HCT116 (cell line): ENCODE measurements at regions not wholly inside any gene's neighbourhood (a gene's known extent, or its start where the extent isn't known, plus 50 kb on each side); places are given as distances from the start of the nearest gene placed in this dataset.

Experiments
- ATAC-seq: fragments of 200-7000 bp; cut with Tn5 transposase; 2 replicates; pipeline ENCODE4 v1.9.1; 2020; ENCODE audit warnings: mild to moderate bottlenecking, moderate library complexity
- BruUV-seq: library from RNA; stranded (reverse); fragments of 400-500 nt; replicated peaks from 2 replicates; lab custom pipeline; 2021; lab: Mats Ljungman, UMichigan
- CTCF ChIA-PET: fragments of 300-600 bp; sonication (Branson Sonifier 250); formaldehyde crosslinking; loops from one replicate; lab custom pipeline; 2021; ENCODE audit warnings: antibody characterized with exemption; lab: Charles Lee
- POLR2A ChIA-PET: fragments of 300-600, 350-600 bp; sonication (Branson Sonifier 250); formaldehyde crosslinking; loops from one replicate; lab custom pipeline; 2021; ENCODE audit warnings: antibody characterized with exemption; lab: Charles Lee
- RAD21 ChIA-PET, 2 experiments: fragments of 300-600 bp; sonication (Branson Sonifier 250); formaldehyde crosslinking; loops; one replicate each; lab custom pipeline; 2023; ENCODE audit warnings: low total read pairs in 2 of 2; ENCODE audit not compliant: uncharacterized antibody in 2 of 2, unreplicated experiment in 2 of 2, low non-redundant PET in 1 of 2; lab: Charles Lee
- DNase-seq: peaks from one replicate; pipeline ENCODE4 v3.0.0-alpha.2; 2010; ENCODE audit warnings: low read depth, low spot score
- H2AFZ ChIP-seq: fragments of 200-600 bp; shearing (Covaris generic), sonication (generic); 2 replicates; pipeline ENCODE4 v1.6.1; 2017; ENCODE audit warnings: low read depth, mixed run types, mixed read lengths, antibody characterized with exemption, low read length; ENCODE audit not compliant: poor library complexity, severe bottlenecking
- H3K27ac ChIP-seq: 2 replicates; pipeline ENCODE4 v1.5.1; 2012; ENCODE audit warnings: low read depth, low read length
- H3K27me3 ChIP-seq: fragments of 200-600 bp; sonication (generic); 2 replicates; pipeline ENCODE4 v1.6.1; 2016; ENCODE audit warnings: mixed run types, low read length, mixed read lengths; ENCODE audit not compliant: insufficient read depth
- H3K36me3 ChIP-seq, 2 experiments: fragments of 200-500 bp in 1 of 2; fragments of 200-600 bp in 1 of 2; sonication (Bioruptor generic) in 1 of 2; sonication (generic) in 1 of 2; 2 replicates each; pipeline versions ENCODE4 v1.5.1 to v1.6.1; 2014 to 2016; ENCODE audit warnings: low read length in 2 of 2, inconsistent platforms in 1 of 2, mixed read lengths in 1 of 2, mixed run types in 1 of 2; ENCODE audit not compliant: insufficient read depth in 2 of 2, control insufficient read depth in 1 of 2
- H3K4me1 ChIP-seq, 2 experiments: fragments of 200-600 bp in 1 of 2; sonication (generic) in 1 of 2; 2 replicates each; pipeline versions ENCODE4 v1.5.1 to v1.6.1; 2012 to 2017; ENCODE audit warnings: low read length in 2 of 2, inconsistent platforms in 1 of 2, mild to moderate bottlenecking in 1 of 2, mixed read lengths in 1 of 2, mixed run types in 1 of 2, moderate library complexity in 1 of 2; ENCODE audit not compliant: insufficient read depth in 2 of 2, control insufficient read depth in 1 of 2
- H3K4me2 ChIP-seq: fragments of 200-600 bp; sonication (generic); 2 replicates; pipeline ENCODE4 v1.6.1; 2017; ENCODE audit warnings: mixed run types, low read length, mixed read lengths
- H3K4me3 ChIP-seq, 2 experiments: fragments of 200-600 bp in 1 of 2; sonication (generic) in 1 of 2; replicated peaks in 1 of 2; 2 replicates each; pipeline ENCODE4 v1.5.1; 2011 to 2016; ENCODE audit warnings: low read length in 2 of 2, control low read depth in 1 of 2, low read depth in 1 of 2, mild to moderate bottlenecking in 1 of 2, mixed read lengths in 1 of 2, mixed run types in 1 of 2
- H3K79me2 ChIP-seq: fragments of 200-600 bp; sonication (generic); 2 replicates; pipeline ENCODE4 v1.6.1; 2017; ENCODE audit warnings: mild to moderate bottlenecking, mixed run types, low read length, moderate library complexity, mixed read lengths; ENCODE audit not compliant: insufficient read depth
- H3K9ac ChIP-seq: fragments of 200-600 bp; sonication (generic); 2 replicates; pipeline ENCODE4 v1.6.1; 2016; ENCODE audit warnings: low read length, mixed read lengths
- H3K9me2 ChIP-seq: fragments of 200-600 bp; sonication (generic), shearing (Covaris generic); 2 replicates; pipeline ENCODE4 v1.6.1; 2017; ENCODE audit warnings: mixed run types, mild to moderate bottlenecking, moderate library complexity; ENCODE audit not compliant: insufficient read depth
- H3K9me3 ChIP-seq, 2 experiments: fragments of 200-500 bp in 1 of 2; fragments of 200-600 bp in 1 of 2; sonication (Bioruptor generic) in 1 of 2; sonication (generic) in 1 of 2; 2 replicates each; pipeline ENCODE4 v1.6.1; 2014 to 2017; ENCODE audit warnings: low read length in 2 of 2, mixed read lengths in 2 of 2, inconsistent platforms in 1 of 2, low read depth in 1 of 2, mild to moderate bottlenecking in 1 of 2, mixed run types in 1 of 2, moderate library complexity in 1 of 2; ENCODE audit not compliant: control insufficient read depth in 1 of 2, insufficient read depth in 1 of 2
- H4K20me1 ChIP-seq: fragments of 200-600 bp; sonication (generic), shearing (Covaris generic); 2 replicates; pipeline ENCODE4 v1.6.1; 2017; ENCODE audit warnings: mixed run types, mild to moderate bottlenecking, moderate library complexity; ENCODE audit not compliant: insufficient read depth
- CEBPB ChIP-seq: IDR thresholded peaks from 2 replicates; pipeline ENCODE4 v1.6.1; 2012; ENCODE audit warnings: low read depth
- EGR1 ChIP-seq: IDR thresholded peaks from 2 replicates; pipeline ENCODE4 v1.6.1; 2012; ENCODE audit warnings: low read depth
- ELF1 ChIP-seq: IDR thresholded peaks from 2 replicates; pipeline ENCODE4 v1.6.1; 2012; ENCODE audit warnings: low read depth, borderline replicate concordance
- EZH2 ChIP-seq: fragments of 200-600 bp; sonication (generic); IDR thresholded peaks from 2 replicates; pipeline ENCODE4 v1.6.1; 2017; ENCODE audit warnings: antibody characterized with exemption, mixed run types
- EZH2phosphoT487 ChIP-seq: fragments of 200-600 bp; IDR thresholded peaks from 2 replicates; pipeline ENCODE4 v1.6.1; 2018; ENCODE audit warnings: antibody characterized with exemption, borderline replicate concordance
- JUND ChIP-seq: IDR thresholded peaks from 2 replicates; pipeline ENCODE4 v1.6.1; 2012
- MAX ChIP-seq: IDR thresholded peaks from 2 replicates; pipeline ENCODE4 v1.6.1; 2012
- POLR2A ChIP-seq: IDR thresholded peaks from 2 replicates; pipeline ENCODE4 v1.7.0; 2011; ENCODE audit warnings: borderline replicate concordance; ENCODE audit not compliant: insufficient read depth, insufficient read length; ENCODE audit errors: extremely low read depth
- RAD21 ChIP-seq: IDR thresholded peaks from 2 replicates; pipeline ENCODE4 v1.6.1; 2012; ENCODE audit warnings: low read depth, mild to moderate bottlenecking
- REST ChIP-seq: IDR thresholded peaks from 2 replicates; pipeline ENCODE4 v1.6.1; 2012; ENCODE audit warnings: low read depth
- SIN3A ChIP-seq: IDR thresholded peaks from 2 replicates; pipeline ENCODE4 v1.6.1; 2012; ENCODE audit warnings: low read depth
- SP1 ChIP-seq: IDR thresholded peaks from 2 replicates; pipeline ENCODE4 v1.6.1; 2012; ENCODE audit warnings: low read depth
- SRF ChIP-seq: IDR thresholded peaks from 2 replicates; pipeline ENCODE4 v1.6.1; 2012; ENCODE audit warnings: low read depth
- YY1 ChIP-seq: IDR thresholded peaks from 2 replicates; pipeline ENCODE4 v1.6.1; 2011; ENCODE audit warnings: low read length, low read depth, moderate library complexity, mild to moderate bottlenecking; ENCODE audit not compliant: insufficient replicate concordance; ENCODE audit errors: extremely low read depth
- ZBTB33 ChIP-seq: IDR thresholded peaks from 2 replicates; pipeline ENCODE4 v1.6.1; 2011; ENCODE audit warnings: mild to moderate bottlenecking, low read length, moderate library complexity; ENCODE audit not compliant: insufficient replicate concordance; ENCODE audit errors: extremely low read depth
- ZFX ChIP-seq: fragments of 450-650 bp; IDR thresholded peaks from 2 replicates; pipeline ENCODE4 v1.6.1; 2017
- ZNF274 ChIP-seq: fragments of 200-500 bp; sonication (Bioruptor generic); IDR thresholded peaks from 2 replicates; pipeline ENCODE4 v1.6.1; 2014; ENCODE audit warnings: mild to moderate bottlenecking, low read depth, low read length, inconsistent platforms
- intact Hi-C: fragments of 100-400 bp; cut with micrococcal nuclease; formaldehyde crosslinking; loops from 2 replicates; pipeline ENCODE4 v1.10.0; 2022
- TF ChIP-seq, protein P1 (sequence below), 3 experiments: fragments of 200-600 bp in 1 of 3; sonication (generic) in 1 of 3; IDR thresholded peaks in 2 of 3; conservative IDR thresholded peaks in 1 of 3; 2 replicates each; pipeline ENCODE4 v1.5.1; 2012 to 2017; ENCODE audit warnings: low read depth in 2 of 3, low read length in 2 of 3, antibody characterized with exemption in 1 of 3, borderline replicate concordance in 1 of 3, control low read depth in 1 of 3, mild to moderate bottlenecking in 1 of 3, mixed read lengths in 1 of 3, mixed run types in 1 of 3, moderate library complexity in 1 of 3; ENCODE audit not compliant: insufficient read depth in 1 of 3
- TF ChIP-seq, protein P2 (sequence below): IDR thresholded peaks from 2 replicates; pipeline ENCODE4 v1.6.1; 2012

- Histone ChIP-seq H3K36me3 (no peaks in the 10 kb centered on the region), H3K9me3 (no peaks in the 10 kb centered on the region), H3K4me1 (no peaks in the 10 kb centered on the region), H3K9me2 (no peaks in the 10 kb centered on the region), H3K27ac (no peak overlapping the region), H3K4me3 (no peak overlapping the region), H3K9ac (no peak overlapping the region), H3K27me3 (no peaks in the 10 kb centered on the region), H2AFZ (peak overlapping the region; percentile 59), H3K4me2 (no peak overlapping the region), H4K20me1 (no peaks in the 10 kb centered on the region; the same call in 1 of the 2 replicates), H3K79me2 (no peaks in the 10 kb centered on the region)
- DNase-seq = no peak
- BruUV-seq = no TSS peak
- no peak for ATAC-seq
- CTCF ChIA-PET = no interaction called here
- no peak for TF ChIP-seq EZH2
- no peak for TF ChIP-seq CEBPB
- TF ChIP-seq, protein P1, sequence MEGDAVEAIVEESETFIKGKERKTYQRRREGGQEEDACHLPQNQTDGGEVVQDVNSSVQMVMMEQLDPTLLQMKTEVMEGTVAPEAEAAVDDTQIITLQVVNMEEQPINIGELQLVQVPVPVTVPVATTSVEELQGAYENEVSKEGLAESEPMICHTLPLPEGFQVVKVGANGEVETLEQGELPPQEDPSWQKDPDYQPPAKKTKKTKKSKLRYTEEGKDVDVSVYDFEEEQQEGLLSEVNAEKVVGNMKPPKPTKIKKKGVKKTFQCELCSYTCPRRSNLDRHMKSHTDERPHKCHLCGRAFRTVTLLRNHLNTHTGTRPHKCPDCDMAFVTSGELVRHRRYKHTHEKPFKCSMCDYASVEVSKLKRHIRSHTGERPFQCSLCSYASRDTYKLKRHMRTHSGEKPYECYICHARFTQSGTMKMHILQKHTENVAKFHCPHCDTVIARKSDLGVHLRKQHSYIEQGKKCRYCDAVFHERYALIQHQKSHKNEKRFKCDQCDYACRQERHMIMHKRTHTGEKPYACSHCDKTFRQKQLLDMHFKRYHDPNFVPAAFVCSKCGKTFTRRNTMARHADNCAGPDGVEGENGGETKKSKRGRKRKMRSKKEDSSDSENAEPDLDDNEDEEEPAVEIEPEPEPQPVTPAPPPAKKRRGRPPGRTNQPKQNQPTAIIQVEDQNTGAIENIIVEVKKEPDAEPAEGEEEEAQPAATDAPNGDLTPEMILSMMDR (IDR thresholded peaks at IDR 0.05 in 2 of 3, conservative IDR thresholded peaks at IDR 0.05 in 1 of 3; ENCODE audit: borderline replicate concordance in 1 of 3, insufficient read depth in 1 of 3, low read depth in 2 of 3, low read length in 2 of 3) = no peak
- TF ChIP-seq, protein P2, sequence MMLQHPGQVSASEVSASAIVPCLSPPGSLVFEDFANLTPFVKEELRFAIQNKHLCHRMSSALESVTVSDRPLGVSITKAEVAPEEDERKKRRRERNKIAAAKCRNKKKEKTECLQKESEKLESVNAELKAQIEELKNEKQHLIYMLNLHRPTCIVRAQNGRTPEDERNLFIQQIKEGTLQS = no peak
- TF ChIP-seq SIN3A = no peak
- TF ChIP-seq ZNF274 = no peak
- no peak for TF ChIP-seq JUND
- no peak for TF ChIP-seq MAX
- TF ChIP-seq EGR1 = no peak
- no peak for TF ChIP-seq YY1
- no peak for TF ChIP-seq ZFX
- TF ChIP-seq REST = no peak
- no peak for TF ChIP-seq SP1
- TF ChIP-seq ZBTB33 = no peak
- no peak for TF ChIP-seq SRF
- no peak for TF ChIP-seq EZH2phosphoT487
- TF ChIP-seq POLR2A = no peak
- TF ChIP-seq ELF1 = no peak
- TF ChIP-seq RAD21 = no peak
- intact Hi-C loops = no loop called here
- POLR2A ChIA-PET = no interaction called here
- RAD21 ChIA-PET = no interaction called here
Measured at GRCh38 chr5:87755360-87755759, 342.6 kb upstream of the CCNH start.
